K562 (cell line): ENCODE measurements at regions not wholly inside any gene's neighbourhood (a gene's known extent, or its start where the extent isn't known, plus 50 kb on each side); places are given as distances from the start of the nearest gene placed in this dataset.

Experiments used
- ATAC-seq: fragments of 200-7000 bp; cut with Tn5 transposase; 3 replicates; pipeline ENCODE4 v1.9.1; 2020; ENCODE audit warnings: moderate library complexity
- BruUV-seq: library from RNA; stranded (reverse); fragments of 400-500 nt; replicated peaks from 2 replicates; lab custom pipeline; 2021; lab: Mats Ljungman, UMichigan
- CTCF ChIA-PET: fragments of 300-600 bp; formaldehyde crosslinking; extraction: SDS; loops from one replicate; lab custom pipeline; 2021; ENCODE audit warnings: low intra/inter-chr PET ratio; lab: Yijun Ruan, JAX
- POLR2A ChIA-PET: fragments of 300-600, 350-650 bp; sonication (Branson Sonifier 250); formaldehyde crosslinking; extraction: SDS; loops from one replicate; lab custom pipeline; 2021; ENCODE audit warnings: antibody characterized with exemption, inconsistent platforms; lab: Yijun Ruan, JAX
- DNase-seq, 4 experiments: peaks; one replicate each; pipeline versions ENCODE4 v3.0.0 to v3.0.0-alpha.2; 2011 to 2018; ENCODE audit warnings: low spot score in 3 of 4, mixed read lengths in 3 of 4; ENCODE audit errors: extremely low read depth in 1 of 4
- FAIRE-seq: peaks from 2 replicates; lab custom pipeline; 2011; peaks lifted over from hg19 to GRCh38; lab: Jason Lieb, UNC
- H2AFZ ChIP-seq: 2 replicates; pipeline ENCODE4 v1.6.0; 2011; ENCODE audit warnings: low read depth, low read length, control low read depth, inconsistent platforms
- H3K27ac ChIP-seq: fragments of 200-600 bp; 3 replicates; pipeline ENCODE4 v1.8.0; 2011; ENCODE audit warnings: low read depth, mild to moderate bottlenecking, control low read depth, inconsistent platforms, low read length, moderate library complexity, mixed read lengths; ENCODE audit errors: extremely low read depth
- H3K27me3 ChIP-seq, 2 experiments: fragments of 300-600 bp in 1 of 2; 2 replicates in 1 of 2; 3 replicates in 1 of 2; pipeline versions ENCODE4 v1.6.0 to v1.8.0; 2011; ENCODE audit warnings: inconsistent platforms in 2 of 2, low read length in 2 of 2, mild to moderate bottlenecking in 1 of 2, mixed read lengths in 1 of 2, moderate library complexity in 1 of 2; ENCODE audit not compliant: control insufficient read depth in 2 of 2, insufficient read depth in 2 of 2
- H3K36me3 ChIP-seq: fragments of 300-600 bp; 3 replicates; pipeline ENCODE4 v1.8.0; 2011; ENCODE audit warnings: mild to moderate bottlenecking, low read length, inconsistent platforms; ENCODE audit not compliant: control insufficient read depth, insufficient read depth
- H3K4me1 ChIP-seq, 2 experiments: fragments of 200-600 bp in 1 of 2; replicated peaks in 1 of 2; 2 replicates in 1 of 2; 3 replicates in 1 of 2; pipeline versions ENCODE4 v1.5.1 to v1.8.0; 2011; ENCODE audit warnings: inconsistent platforms in 2 of 2, low read length in 2 of 2, mild to moderate bottlenecking in 1 of 2, mixed read lengths in 1 of 2, moderate library complexity in 1 of 2; ENCODE audit not compliant: control insufficient read depth in 2 of 2, insufficient read depth in 2 of 2
- H3K4me2 ChIP-seq: 2 replicates; pipeline ENCODE4 v1.6.1; 2011; ENCODE audit warnings: low read length, control low read depth, inconsistent platforms, mixed read lengths; ENCODE audit not compliant: insufficient read depth
- H3K4me3 ChIP-seq: fragments of 200-600 bp; sonication (generic), shearing (Covaris generic); 2 replicates; pipeline ENCODE4 v1.5.1; 2016; ENCODE audit warnings: control low read depth, inconsistent platforms
- H3K79me2 ChIP-seq: fragments of 200-600 bp; 3 replicates; pipeline ENCODE4 v1.8.0; 2011; ENCODE audit warnings: low read length, inconsistent platforms; ENCODE audit not compliant: control insufficient read depth, insufficient read depth
- H3K9ac ChIP-seq, 2 experiments: 2 replicates each; pipeline versions ENCODE4 v1.6.0 to v1.6.1; 2011; ENCODE audit warnings: low read depth in 2 of 2, low read length in 2 of 2, control low read depth in 1 of 2, inconsistent platforms in 1 of 2, mild to moderate bottlenecking in 1 of 2, mixed read lengths in 1 of 2; ENCODE audit not compliant: insufficient read depth in 1 of 2
- H3K9me1 ChIP-seq: one replicate; pipeline ENCODE4 v1.6.0; 2011; ENCODE audit warnings: inconsistent platforms, mild to moderate bottlenecking, low read length, moderate library complexity; ENCODE audit not compliant: control insufficient read depth, insufficient read depth
- H3K9me3 ChIP-seq: replicated peaks from 2 replicates; pipeline ENCODE4 v1.5.1; 2011; ENCODE audit warnings: low read depth, low read length, inconsistent platforms; ENCODE audit not compliant: control insufficient read depth, insufficient read depth
- H4K20me1 ChIP-seq: replicated peaks from 2 replicates; pipeline ENCODE4 v1.6.1; 2011; ENCODE audit warnings: low read length, inconsistent platforms, mixed read lengths; ENCODE audit not compliant: control insufficient read depth, insufficient read depth
- CBFA2T3 ChIP-seq: fragments of 450-650 bp; IDR thresholded peaks from 2 replicates; pipeline ENCODE4 v1.6.1; 2017
- CTBP1 ChIP-seq: fragments of 450-650 bp; IDR thresholded peaks from 2 replicates; pipeline ENCODE4 v1.6.1; 2016; ENCODE audit warnings: borderline replicate concordance
- CTCF ChIP-seq, 3 experiments: IDR thresholded peaks in 2 of 3; conservative IDR thresholded peaks in 1 of 3; 2 replicates each; pipeline ENCODE4 v1.5.1; 2011 to 2012; ENCODE audit warnings: low read length in 3 of 3, mild to moderate bottlenecking in 3 of 3, control low read depth in 2 of 3, improper control_type of control experiment in 1 of 3, inconsistent platforms in 1 of 3, low read depth in 1 of 3, mixed read lengths in 1 of 3, moderate library complexity in 1 of 3; ENCODE audit not compliant: insufficient read depth in 2 of 3
- HCFC1 ChIP-seq: IDR thresholded peaks from 2 replicates; pipeline ENCODE4 v1.6.1; 2012; ENCODE audit warnings: low read depth, low read length, improper control_type of control experiment
- MAFF ChIP-seq: IDR thresholded peaks from 2 replicates; pipeline ENCODE4 v1.6.1; 2012; ENCODE audit warnings: low read length, improper control_type of control experiment
- MAFG ChIP-seq: fragments of 450-650 bp; conservative IDR thresholded peaks from 2 replicates; pipeline ENCODE4 v1.6.1; 2016; ENCODE audit warnings: missing genetic modification characterization, missing compliant biosample characterization
- MIER1 ChIP-seq: fragments of 450-650 bp; IDR thresholded peaks from 2 replicates; pipeline ENCODE4 v1.6.1; 2016; ENCODE audit warnings: antibody characterized with exemption, mild to moderate bottlenecking, low read depth
- PYGO2 ChIP-seq: fragments of 450-650 bp; IDR thresholded peaks from 2 replicates; pipeline ENCODE4 v1.6.1; 2016; ENCODE audit warnings: mild to moderate bottlenecking, missing genetic modification characterization, moderate library complexity, missing compliant biosample characterization
- SP2 ChIP-seq: IDR thresholded peaks from 2 replicates; pipeline ENCODE4 v1.6.1; 2011; ENCODE audit warnings: mild to moderate bottlenecking, low read depth, low read length, moderate library complexity; ENCODE audit not compliant: poor library complexity, severe bottlenecking; ENCODE audit errors: extremely low read depth
- ZFP36 ChIP-seq: fragments of 150-350 bp; IDR thresholded peaks from 2 replicates; pipeline ENCODE4 v1.6.1; 2018; ENCODE audit warnings: low read length, low read depth; ENCODE audit not compliant: partially characterized antibody
- ZNF316 ChIP-seq: fragments of 450-650 bp; IDR thresholded peaks from 2 replicates; pipeline ENCODE4 v1.6.1; 2016
- ZNF551 ChIP-seq: fragments of 250-450 bp; sonication (Bioruptor Pico); IDR thresholded peaks from 2 replicates; pipeline ENCODE4 v1.5.0; 2021; ENCODE audit warnings: mild to moderate bottlenecking, moderate library complexity
- WGBS: fragments of 100-300 bp; shearing (Covaris generic); methylation state at CpG from one replicate; pipeline ENCODE4 v1.1.6; 2016; ENCODE audit warnings: low coverage, mixed read lengths; ENCODE audit not compliant: insufficient coverage; ENCODE audit errors: missing lambda C conversion rate; 5-methylcytosine and 5-hydroxymethylcytosine counted together
- in situ Hi-C: fragments of 300-500 bp; cut with MboI; formaldehyde crosslinking; loops from 4 replicates; pipeline ENCODE4 v1.15.0; 2018; ENCODE audit warnings: inconsistent platforms, mixed read lengths
- intact Hi-C: fragments of 100-400 bp; cut with micrococcal nuclease; formaldehyde crosslinking; loops from 2 replicates; pipeline ENCODE4 v1.14.2; 2022

GRCh38 chr4:148999924-149000323, 557.7 kb upstream of the NR3C2 start:
- intact Hi-C loops: no loop called here
- no peak overlapping the region for H3K9ac ChIP-seq

GRCh38 chr4:148998719-148999118, 556.5 kb upstream of the NR3C2 start:
- 0% methylated on average over 2 of the region's 2 CpGs for WGBS
- peak in 1 of 4 experiments; percentile 3 for DNase-seq
- no peaks in the 10 kb centered on the region for H4K20me1 ChIP-seq
- no peaks in the 10 kb centered on the region for H3K9me1 ChIP-seq
- H3K4me3 ChIP-seq: no peak overlapping the region
- H2AFZ ChIP-seq: no peak overlapping the region
- H3K27me3 ChIP-seq: no peaks in the 10 kb centered on the region
- no peak overlapping the region for H3K4me2 ChIP-seq
- no peak overlapping the region for H3K27ac ChIP-seq
- no peaks in the 10 kb centered on the region for H3K36me3 ChIP-seq
- FAIRE-seq: no peak
- ChIA-PET POLR2A (no interaction called here), CTCF (no interaction called here)
- intact Hi-C loops: no loop called here
- no peaks in the 10 kb centered on the region for H3K79me2 ChIP-seq
- no peak overlapping the region for H3K9ac ChIP-seq
- no peak for ATAC-seq
- no TSS peak for BruUV-seq
- in situ Hi-C loops: no loop called here
- TF ChIP-seq CTCF (IDR thresholded peaks at IDR 0.05 in 2 of 3, conservative IDR thresholded peaks at IDR 0.05 in 1 of 3; ENCODE audit: insufficient read depth in 2 of 3, low read depth in 1 of 3, low read length in 3 of 3) (0 out of 6 replicates have a peak, but pooled peaks of 1 of the 3 experiments have one; percentile 8), CBFA2T3 (no peak)
- H3K4me1 ChIP-seq: no peaks in the 10 kb centered on the region
- H3K9me3 ChIP-seq: no peaks in the 10 kb centered on the region

More at GRCh38 chr4:148999924-149000323, 557.7 kb upstream of the NR3C2 start:
- BruUV-seq: no TSS peak
- H3K36me3 ChIP-seq: no peaks in the 10 kb centered on the region
- FAIRE-seq (no peak), ATAC-seq (no peak), DNase-seq (no peak)
- no peaks in the 10 kb centered on the region for H3K27me3 ChIP-seq
- no peak overlapping the region for H2AFZ ChIP-seq
- ChIA-PET POLR2A (no interaction called here), CTCF (no interaction called here)
- H4K20me1 ChIP-seq: no peaks in the 10 kb centered on the region
- in situ Hi-C loops: no loop called here
- TF ChIP-seq ZNF551 (no peak), MIER1 (no peak), MAFF (peak; percentile 17; the same call in 1 of the 2 replicates), ZFP36 (no peak), MAFG (tag) (peak; percentile 23; the same call in 1 of the 2 replicates), CTBP1 (no peak), HCFC1 (no peak), ZNF316 (peak; percentile 61), SP2 (no peak), PYGO2 (tag) (no peak)
- no peak overlapping the region for H3K4me3 ChIP-seq
- H3K79me2 ChIP-seq: no peaks in the 10 kb centered on the region
- no peaks in the 10 kb centered on the region for H3K9me3 ChIP-seq
- H3K27ac ChIP-seq: no peak overlapping the region
- no peak overlapping the region for H3K4me2 ChIP-seq
- H3K4me1 ChIP-seq: no peaks in the 10 kb centered on the region
- H3K9me1 ChIP-seq: no peaks in the 10 kb centered on the region
